ENCODE measurements at regions not wholly inside any gene's neighbourhood (a gene's known extent, or its start where the extent isn't known, plus 50 kb on each side); places are given as distances from the start of the nearest gene placed in this dataset.

GRCh38 chr16:8271344-8271743 is 319.0 kb downstream of the TMEM114 start:
- CTCF ChIA-PET, result no interaction called here
- TF ChIP-seq, protein P1, sequence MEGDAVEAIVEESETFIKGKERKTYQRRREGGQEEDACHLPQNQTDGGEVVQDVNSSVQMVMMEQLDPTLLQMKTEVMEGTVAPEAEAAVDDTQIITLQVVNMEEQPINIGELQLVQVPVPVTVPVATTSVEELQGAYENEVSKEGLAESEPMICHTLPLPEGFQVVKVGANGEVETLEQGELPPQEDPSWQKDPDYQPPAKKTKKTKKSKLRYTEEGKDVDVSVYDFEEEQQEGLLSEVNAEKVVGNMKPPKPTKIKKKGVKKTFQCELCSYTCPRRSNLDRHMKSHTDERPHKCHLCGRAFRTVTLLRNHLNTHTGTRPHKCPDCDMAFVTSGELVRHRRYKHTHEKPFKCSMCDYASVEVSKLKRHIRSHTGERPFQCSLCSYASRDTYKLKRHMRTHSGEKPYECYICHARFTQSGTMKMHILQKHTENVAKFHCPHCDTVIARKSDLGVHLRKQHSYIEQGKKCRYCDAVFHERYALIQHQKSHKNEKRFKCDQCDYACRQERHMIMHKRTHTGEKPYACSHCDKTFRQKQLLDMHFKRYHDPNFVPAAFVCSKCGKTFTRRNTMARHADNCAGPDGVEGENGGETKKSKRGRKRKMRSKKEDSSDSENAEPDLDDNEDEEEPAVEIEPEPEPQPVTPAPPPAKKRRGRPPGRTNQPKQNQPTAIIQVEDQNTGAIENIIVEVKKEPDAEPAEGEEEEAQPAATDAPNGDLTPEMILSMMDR (IDR thresholded peaks at IDR 0.05; ENCODE audit: control extremely low read depth, extremely low read depth, low read depth, missing control alignments), result no peak
- no peak for DNase-seq (ENCODE audit: extremely low spot score)
- POLR2A ChIA-PET, result no interaction called here

DNA sequence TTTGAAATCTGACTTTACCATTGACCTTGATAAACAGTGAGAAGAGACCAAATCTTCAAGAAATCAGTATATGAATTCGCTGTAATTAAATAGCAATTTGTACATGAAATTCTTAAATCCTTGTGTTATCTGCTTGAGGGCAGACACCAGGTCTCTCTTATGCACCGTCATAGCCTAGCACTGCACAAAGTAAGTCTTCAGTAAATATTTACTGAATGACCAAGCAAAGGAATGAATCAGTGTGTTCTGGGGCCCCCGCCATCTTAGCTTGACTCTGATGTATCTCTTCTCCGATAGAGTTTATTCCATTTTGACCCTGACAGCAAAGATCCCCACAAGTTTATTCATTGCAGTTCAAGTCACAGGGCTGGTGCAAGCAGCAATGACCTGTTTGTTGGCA is 328.0 kb downstream of the TMEM114 start:
- CTCF ChIA-PET, result no interaction called here
- TF ChIP-seq, protein P1 (IDR thresholded peaks at IDR 0.05; ENCODE audit: control extremely low read depth, extremely low read depth, low read depth, missing control alignments), result no peak

DNA sequence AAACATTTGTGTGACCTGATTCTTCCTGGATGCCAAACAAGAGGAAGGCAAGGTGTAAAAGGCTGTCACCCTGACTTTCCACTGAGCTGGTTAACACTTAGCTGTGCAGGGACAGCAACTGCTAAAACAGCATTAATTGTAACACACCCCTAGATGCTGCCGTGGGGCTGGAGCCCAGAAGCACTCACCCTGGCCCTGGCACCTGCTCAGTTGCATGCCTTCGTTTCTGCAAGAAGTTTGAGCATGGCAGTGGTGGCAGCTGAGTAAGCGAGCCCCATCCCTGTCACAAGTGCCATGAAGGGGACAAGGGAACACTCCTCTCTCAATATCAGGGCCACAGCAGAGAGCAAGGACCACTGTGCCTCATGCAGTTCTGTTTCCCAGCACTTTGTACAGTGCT is 330.2 kb downstream of the TMEM114 start:
- CTCF ChIA-PET, result no interaction called here
- DNase-seq (ENCODE audit: extremely low spot score), result no peak
- POLR2A ChIA-PET, result no interaction called here
- TF ChIP-seq, protein P1 (IDR thresholded peaks at IDR 0.05; ENCODE audit: control extremely low read depth, extremely low read depth, low read depth, missing control alignments), result no peak

More for the DNA sequence above, 328.0 kb downstream of the TMEM114 start:
- no peak for DNase-seq (ENCODE audit: extremely low spot score)
- POLR2A ChIA-PET, result no interaction called here

GRCh38 chr16:8258523-8258922 is 331.8 kb downstream of the TMEM114 start:
- CTCF ChIA-PET, result no interaction called here

DNA sequence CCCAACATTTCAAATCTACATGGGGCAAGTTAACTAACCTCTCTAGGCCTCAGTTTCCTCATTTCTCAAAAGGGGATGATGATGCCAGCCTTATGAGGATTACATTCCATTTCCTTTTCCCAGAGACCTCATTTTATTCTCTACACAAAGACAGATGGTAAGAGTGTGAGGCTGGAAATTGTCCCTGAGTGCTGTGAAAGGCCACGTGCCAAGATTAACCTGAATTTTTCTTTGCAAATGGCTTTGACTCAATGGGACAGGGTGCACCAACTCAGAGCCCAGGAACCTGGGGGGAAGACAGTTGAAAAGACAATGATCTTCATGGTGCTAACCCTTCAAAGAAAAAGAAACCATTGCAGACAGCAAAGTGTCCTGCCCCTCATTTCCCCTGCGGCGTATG is 332.8 kb downstream of the TMEM114 start:
- CTCF ChIA-PET, result no interaction called here

More at GRCh38 chr16:8258523-8258922, 331.8 kb downstream of the TMEM114 start:
- TF ChIP-seq, protein P1 (IDR thresholded peaks at IDR 0.05; ENCODE audit: control extremely low read depth, extremely low read depth, low read depth, missing control alignments), result no peak
- no peak for DNase-seq (ENCODE audit: extremely low spot score)
- POLR2A ChIA-PET, result no interaction called here

GRCh38 chr16:8254405-8254804 is 335.9 kb downstream of the TMEM114 start:
- TF ChIP-seq, protein P1 (IDR thresholded peaks at IDR 0.05; ENCODE audit: control extremely low read depth, extremely low read depth, low read depth, missing control alignments), result no peak
- CTCF ChIA-PET, result no interaction called here
- POLR2A ChIA-PET, result no interaction called here
- DNase-seq (ENCODE audit: extremely low spot score), result no peak

More for the DNA sequence above, 332.8 kb downstream of the TMEM114 start:
- DNase-seq (ENCODE audit: extremely low spot score), result no peak
- POLR2A ChIA-PET, result no interaction called here
- TF ChIP-seq, protein P1 (IDR thresholded peaks at IDR 0.05; ENCODE audit: control extremely low read depth, extremely low read depth, low read depth, missing control alignments), result no peak

DNA sequence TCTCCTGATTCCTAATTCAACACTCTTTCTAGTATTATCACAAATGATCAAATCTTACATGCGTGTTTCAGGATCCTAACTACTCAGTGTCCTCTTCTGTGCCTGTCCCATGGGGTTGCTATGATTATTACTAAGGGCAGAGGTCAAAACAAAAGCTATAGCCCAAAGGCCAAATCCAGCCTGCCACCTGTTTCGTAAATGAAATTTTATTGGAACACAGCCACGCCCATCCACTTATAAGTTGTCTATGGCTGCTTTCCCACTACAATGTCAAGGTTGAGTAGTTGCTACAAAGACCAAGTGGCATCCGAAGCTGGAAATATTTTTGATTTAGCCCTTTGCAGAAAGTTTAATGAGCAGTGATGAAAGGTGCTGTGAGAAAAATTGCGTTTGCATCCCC is 336.6 kb downstream of the TMEM114 start:
- TF ChIP-seq, protein P1 (IDR thresholded peaks at IDR 0.05; ENCODE audit: control extremely low read depth, extremely low read depth, low read depth, missing control alignments), result no peak
- ChIA-PET CTCF (no interaction called here), POLR2A (no interaction called here)
- no peak for DNase-seq (ENCODE audit: extremely low spot score)
